PC-3 (cell line): ENCODE measurements at regions not wholly inside any gene's neighbourhood (a gene's known extent, or its start where the extent isn't known, plus 50 kb on each side); places are given as distances from the start of the nearest gene placed in this dataset.

ENCODE experiments used
- ATAC-seq: fragments of 200-7000 bp; cut with Tn5 transposase; 2 replicates; pipeline ENCODE4 v1.9.1; 2020; ENCODE audit warnings: mild to moderate bottlenecking, moderate library complexity
- BruUV-seq: library from RNA; stranded (reverse); fragments of 400-500 nt; replicated peaks from 2 replicates; lab custom pipeline; 2021; lab: Mats Ljungman, UMichigan
- CTCF ChIA-PET: fragments of 300-600 bp; sonication (Branson Sonifier 250); formaldehyde crosslinking; loops from one replicate; lab custom pipeline; 2022; ENCODE audit warnings: antibody characterized with exemption; lab: Charles Lee
- POLR2A ChIA-PET: fragments of 300-600 bp; sonication (Branson Sonifier 250); formaldehyde crosslinking; loops from one replicate; lab custom pipeline; 2022; ENCODE audit warnings: antibody characterized with exemption; ENCODE audit not compliant: unreplicated experiment; lab: Charles Lee
- DNase-seq: peaks from one replicate; pipeline ENCODE4 v3.0.0-alpha.2; 2015
- H2AFZ ChIP-seq: fragments of 300-600 bp; sonication (generic); 2 replicates; pipeline ENCODE4 v1.6.0; 2016; ENCODE audit warnings: antibody characterized with exemption, low read length
- H3F3A ChIP-seq: fragments of 300-600 bp; sonication (generic); one replicate; pipeline ENCODE4 v1.6.0; 2017; ENCODE audit warnings: antibody characterized with exemption, low read length, control low read depth, mild to moderate bottlenecking; ENCODE audit not compliant: unreplicated experiment
- H3K27ac ChIP-seq: fragments of 300-600 bp; sonication (generic); 2 replicates; pipeline ENCODE4 v1.5.1; 2016; ENCODE audit warnings: mild to moderate bottlenecking, low read length
- H3K27me3 ChIP-seq: fragments of 300-600 bp; sonication (generic); 2 replicates; pipeline ENCODE4 v1.6.1; 2016; ENCODE audit warnings: low read length, mixed read lengths
- H3K36me3 ChIP-seq: fragments of 300-600 bp; sonication (generic); 2 replicates; pipeline ENCODE4 v1.6.1; 2016; ENCODE audit warnings: low read depth, mixed run types, low read length, mixed read lengths
- H3K4me1 ChIP-seq: fragments of 300-600 bp; sonication (generic); 2 replicates; pipeline ENCODE4 v1.5.1; 2016; ENCODE audit warnings: low read length; ENCODE audit not compliant: insufficient read depth
- H3K4me2 ChIP-seq: fragments of 300-600 bp; sonication (generic); 2 replicates; pipeline ENCODE4 v1.6.0; 2016; ENCODE audit warnings: low read length
- H3K4me3 ChIP-seq: fragments of 300-600 bp; sonication (generic); 2 replicates; pipeline ENCODE4 v1.5.1; 2016; ENCODE audit warnings: mild to moderate bottlenecking, low read length, mixed read lengths
- H3K79me2 ChIP-seq: fragments of 300-600 bp; sonication (generic); 2 replicates; pipeline ENCODE4 v1.6.1; 2017; ENCODE audit warnings: low read length, mixed read lengths
- H3K9ac ChIP-seq: fragments of 300-600 bp; sonication (generic); 2 replicates; pipeline ENCODE4 v1.6.0; 2016; ENCODE audit warnings: mild to moderate bottlenecking, low read length
- H3K9me2 ChIP-seq: fragments of 300-600 bp; sonication (generic); replicated peaks from 2 replicates; pipeline ENCODE4 v1.6.1; 2016; ENCODE audit warnings: mixed run types, low read length, mixed read lengths
- H3K9me3 ChIP-seq: fragments of 300-600 bp; sonication (generic); 2 replicates; pipeline ENCODE4 v1.6.1; 2016; ENCODE audit warnings: low read length, mixed read lengths
- H4K20me1 ChIP-seq: fragments of 300-600 bp; sonication (generic); 2 replicates; pipeline ENCODE4 v1.6.1; 2016; ENCODE audit warnings: low read length, mixed read lengths
- EZH2 ChIP-seq: fragments of 300-600 bp; sonication (generic); IDR thresholded peaks from one replicate; pipeline ENCODE4 v1.6.1; 2017; ENCODE audit warnings: antibody characterized with exemption, mild to moderate bottlenecking, low read length; ENCODE audit not compliant: unreplicated experiment
- EZH2phosphoT487 ChIP-seq: fragments of 300-600 bp; sonication (generic); IDR thresholded peaks from 2 replicates; pipeline ENCODE4 v1.6.1; 2018; ENCODE audit warnings: mild to moderate bottlenecking, antibody characterized with exemption, low read length, borderline replicate concordance
- intact Hi-C: fragments of 100-400 bp; cut with micrococcal nuclease; formaldehyde crosslinking; loops from 2 replicates; pipeline ENCODE4 v1.9.0; 2023
- TF ChIP-seq, protein P1 (sequence below): fragments of 300-600 bp; sonication (generic); conservative IDR thresholded peaks from 2 replicates; pipeline ENCODE4 v1.5.1; 2017; ENCODE audit warnings: antibody characterized with exemption, low read depth, mild to moderate bottlenecking, low read length

- Histone ChIP-seq H3K9ac (no peak overlapping the region), H3K4me1 (no peaks in the 10 kb centered on the region), H3K4me3 (no peak overlapping the region), H3K27me3 (no peaks in the 10 kb centered on the region), H3K9me2 (no peaks in the 10 kb centered on the region), H3K27ac (no peak overlapping the region), H2AFZ (no peak overlapping the region), H3K79me2 (no peaks in the 10 kb centered on the region), H3K36me3 (no peaks in the 10 kb centered on the region), H3K9me3 (no peaks in the 10 kb centered on the region), H3K4me2 (no peak overlapping the region), H4K20me1 (no peaks in the 10 kb centered on the region), H3F3A (no peaks in the 10 kb centered on the region)
- BruUV-seq, result no TSS peak
- TF ChIP-seq EZH2 (no peak), EZH2phosphoT487 (no peak)
- TF ChIP-seq, protein P1, sequence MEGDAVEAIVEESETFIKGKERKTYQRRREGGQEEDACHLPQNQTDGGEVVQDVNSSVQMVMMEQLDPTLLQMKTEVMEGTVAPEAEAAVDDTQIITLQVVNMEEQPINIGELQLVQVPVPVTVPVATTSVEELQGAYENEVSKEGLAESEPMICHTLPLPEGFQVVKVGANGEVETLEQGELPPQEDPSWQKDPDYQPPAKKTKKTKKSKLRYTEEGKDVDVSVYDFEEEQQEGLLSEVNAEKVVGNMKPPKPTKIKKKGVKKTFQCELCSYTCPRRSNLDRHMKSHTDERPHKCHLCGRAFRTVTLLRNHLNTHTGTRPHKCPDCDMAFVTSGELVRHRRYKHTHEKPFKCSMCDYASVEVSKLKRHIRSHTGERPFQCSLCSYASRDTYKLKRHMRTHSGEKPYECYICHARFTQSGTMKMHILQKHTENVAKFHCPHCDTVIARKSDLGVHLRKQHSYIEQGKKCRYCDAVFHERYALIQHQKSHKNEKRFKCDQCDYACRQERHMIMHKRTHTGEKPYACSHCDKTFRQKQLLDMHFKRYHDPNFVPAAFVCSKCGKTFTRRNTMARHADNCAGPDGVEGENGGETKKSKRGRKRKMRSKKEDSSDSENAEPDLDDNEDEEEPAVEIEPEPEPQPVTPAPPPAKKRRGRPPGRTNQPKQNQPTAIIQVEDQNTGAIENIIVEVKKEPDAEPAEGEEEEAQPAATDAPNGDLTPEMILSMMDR, result no peak
- DNase-seq, result no peak
- ChIA-PET POLR2A (no interaction called here), CTCF (no interaction called here)
- intact Hi-C loops, result no loop called here
- ATAC-seq, result no peak
Measured at GRCh38 chr5:17734011-17734410, 99.8 kb downstream of the TAF11L14 start.

DNA sequence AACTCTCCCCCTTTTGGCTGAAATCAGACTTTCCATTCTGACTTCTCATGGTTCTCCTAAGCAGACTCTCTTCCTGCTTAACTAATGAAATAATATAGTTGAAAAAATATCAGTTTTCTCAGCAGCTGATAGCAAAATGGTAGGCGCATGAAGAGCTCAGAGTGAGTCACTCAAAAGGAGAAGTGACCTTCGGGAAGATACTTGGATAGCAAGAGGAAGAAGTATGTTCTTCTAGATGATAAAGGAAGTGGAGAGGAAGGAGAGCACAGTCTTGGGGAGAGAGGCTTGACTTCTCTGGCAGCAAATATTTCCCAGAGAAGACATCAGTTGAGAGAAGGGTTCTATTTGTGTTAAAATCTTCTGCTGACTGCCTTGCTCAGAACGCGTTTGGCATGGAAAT, 101.5 kb downstream of the TAF11L14 start:
- Histone ChIP-seq H3K4me1 (no peaks in the 10 kb centered on the region), H3K4me2 (no peak overlapping the region), H3K79me2 (no peaks in the 10 kb centered on the region), H3F3A (no peaks in the 10 kb centered on the region), H3K9me2 (no peaks in the 10 kb centered on the region), H2AFZ (no peak overlapping the region), H3K9ac (no peak overlapping the region), H3K27me3 (no peaks in the 10 kb centered on the region), H3K27ac (no peak overlapping the region), H4K20me1 (no peaks in the 10 kb centered on the region), H3K4me3 (no peak overlapping the region), H3K9me3 (no peaks in the 10 kb centered on the region), H3K36me3 (no peaks in the 10 kb centered on the region)
- DNase-seq, result no peak
- no peak for TF ChIP-seq EZH2phosphoT487
- TF ChIP-seq EZH2, result no peak
- TF ChIP-seq, protein P1, result no peak
- ATAC-seq, result no peak
- BruUV-seq, result no TSS peak
- POLR2A ChIA-PET, result no interaction called here
- CTCF ChIA-PET, result no interaction called here
- intact Hi-C loops, result no loop called here

- no peak for TF ChIP-seq EZH2phosphoT487
- TF ChIP-seq, protein P1, result no peak
- DNase-seq (peak; percentile 53), ATAC-seq (peak; percentile 60)
- CTCF ChIA-PET, result no interaction called here
- Histone ChIP-seq H2AFZ (no peak overlapping the region), H3F3A (no peaks in the 10 kb centered on the region), H3K4me2 (no peak overlapping the region), H3K4me3 (no peak overlapping the region), H3K79me2 (no peaks in the 10 kb centered on the region), H4K20me1 (no peaks in the 10 kb centered on the region), H3K9me2 (no peaks in the 10 kb centered on the region), H3K27me3 (no peaks in the 10 kb centered on the region), H3K4me1 (no peaks in the 10 kb centered on the region), H3K9me3 (no peaks in the 10 kb centered on the region), H3K27ac (no peak overlapping the region), H3K36me3 (no peaks in the 10 kb centered on the region), H3K9ac (no peak overlapping the region)
- intact Hi-C loops, result no loop called here
- no TSS peak for BruUV-seq
- POLR2A ChIA-PET, result no interaction called here
Measured at GRCh38 chr5:17737092-17737491, 102.8 kb downstream of the TAF11L14 start.
